CD4-positive, alpha-beta memory T cell (primary cell): ENCODE measurements at regions not wholly inside any gene's neighbourhood (a gene's known extent, or its start where the extent isn't known, plus 50 kb on each side); places are given as distances from the start of the nearest gene placed in this dataset.

ENCODE experiments used
- CTCF ChIA-PET: fragments of 350-600 bp; sonication (Branson Sonifier 250); formaldehyde crosslinking; loops from one replicate; lab custom pipeline; 2021; ENCODE audit warnings: inconsistent platforms; ENCODE audit not compliant: partially characterized antibody; lab: Charles Lee
- POLR2A ChIA-PET: fragments of 350-600 bp; sonication (Branson Sonifier 250); formaldehyde crosslinking; loops from one replicate; lab custom pipeline; 2021; ENCODE audit not compliant: partially characterized antibody; lab: Charles Lee
- DNase-seq, 5 donors: peaks; one replicate each; pipeline versions ENCODE4 v3.0.0 to v3.0.0-alpha.2; 2020 to 2022; ENCODE audit warnings: mixed read lengths in 1 of 5
- H3K27ac ChIP-seq: one replicate; pipeline ENCODE4 v1.7.0; 2013; ENCODE audit warnings: low read depth, low read length
- H3K27me3 ChIP-seq: 2 replicates; pipeline ENCODE4 v1.7.0; 2013; ENCODE audit warnings: mild to moderate bottlenecking, low read length, moderate library complexity; ENCODE audit not compliant: insufficient read depth
- H3K36me3 ChIP-seq: 2 replicates; pipeline ENCODE4 v1.7.0; 2013; ENCODE audit warnings: mild to moderate bottlenecking, low read length, moderate library complexity; ENCODE audit not compliant: insufficient read depth
- H3K4me1 ChIP-seq: 2 replicates; pipeline ENCODE4 v1.7.0; 2013; ENCODE audit warnings: mild to moderate bottlenecking, low read length, moderate library complexity; ENCODE audit not compliant: insufficient read depth
- H3K4me3 ChIP-seq, 2 donors: one replicate each; pipeline ENCODE4 v1.7.0; 2013; ENCODE audit warnings: low read length in 2 of 2, mild to moderate bottlenecking in 1 of 2
- H3K9me3 ChIP-seq, 2 donors: one replicate each; pipeline ENCODE4 v1.7.0; 2013; ENCODE audit warnings: low read length in 2 of 2, control low read depth in 1 of 2; ENCODE audit not compliant: control insufficient read depth in 1 of 2
- H3K27ac Mint-ChIP-seq, 7 donors: one replicate each; pipeline ENCODE4 v1.8.0; 2020 to 2021; ENCODE audit warnings: mixed read lengths in 7 of 7, mild to moderate bottlenecking in 6 of 7, inconsistent platforms in 3 of 7, moderate library complexity in 3 of 7
- H3K27me3 Mint-ChIP-seq, 2 donors: one replicate each; pipeline ENCODE4 v1.8.0; 2020 to 2021; ENCODE audit warnings: mixed read lengths in 2 of 2
- H3K36me3 Mint-ChIP-seq, 2 donors: one replicate each; pipeline ENCODE4 v1.8.0; 2020 to 2021; ENCODE audit warnings: mixed read lengths in 2 of 2, inconsistent platforms in 1 of 2, mild to moderate bottlenecking in 1 of 2
- H3K4me1 Mint-ChIP-seq, 4 donors: one replicate each; pipeline ENCODE4 v1.8.0; 2020 to 2021; ENCODE audit warnings: mixed read lengths in 4 of 4, mild to moderate bottlenecking in 1 of 4
- H3K4me3 Mint-ChIP-seq, 8 donors: one replicate each; pipeline ENCODE4 v1.8.0; 2020 to 2021; ENCODE audit warnings: mixed read lengths in 8 of 8, mild to moderate bottlenecking in 7 of 8, moderate library complexity in 6 of 8, inconsistent platforms in 3 of 8
- H3K9me3 Mint-ChIP-seq, 8 donors: one replicate each; pipeline ENCODE4 v1.8.0; 2020 to 2021; ENCODE audit warnings: mixed read lengths in 8 of 8, mild to moderate bottlenecking in 5 of 8, inconsistent platforms in 3 of 8, moderate library complexity in 1 of 8
- intact Hi-C: fragments of 100-400 bp; cut with micrococcal nuclease; formaldehyde crosslinking; loops from one replicate; pipeline ENCODE4 v1.15.1; 2023

GRCh38 chr13:90020536-90021070 is 1326.9 kb upstream of the MIR17HG start:
- Histone ChIP-seq H3K9me3 (peaks cover 0 to 2% of the 10 kb centered on the region in 2 donors), H3K4me3 (no peak overlapping the region), H3K27me3 (no peaks in the 10 kb centered on the region), H3K4me1 (no peaks in the 10 kb centered on the region), H3K27ac (no peak overlapping the region), H3K36me3 (no peaks in the 10 kb centered on the region)
- DNase-seq, result no peak
- Mint-ChIP-seq H3K4me3 (no peak overlapping the region), H3K4me1 (no peaks in the 10 kb centered on the region), H3K36me3 (no peaks in the 10 kb centered on the region), H3K9me3 (peaks cover 0 to 12% (median 5%) of the 10 kb centered on the region in 8 donors), H3K27ac (no peak overlapping the region), H3K27me3 (no peaks in the 10 kb centered on the region)
- intact Hi-C loops, result no loop called here
- ChIA-PET CTCF (no interaction called here), POLR2A (no interaction called here)

DNA sequence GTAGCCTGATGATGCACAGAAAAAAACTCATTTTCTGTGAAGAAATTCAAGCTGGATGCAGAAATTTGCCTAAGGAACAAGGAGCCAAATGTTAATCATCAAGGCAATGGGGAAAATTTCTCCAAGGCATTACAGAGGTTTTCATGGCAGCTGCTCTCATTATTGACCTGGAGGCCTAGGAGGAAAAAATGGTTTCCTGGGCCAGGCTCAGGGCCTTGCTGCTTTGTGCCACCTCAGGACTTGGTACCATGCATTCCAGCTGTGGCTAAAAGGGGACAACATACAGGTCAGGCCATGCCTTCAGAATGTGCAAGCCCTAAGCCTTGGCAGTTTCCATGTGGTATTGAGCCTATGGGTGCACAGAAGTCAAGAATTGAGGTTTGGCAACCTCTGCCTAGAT is 1320.1 kb upstream of the MIR17HG start:
- Histone ChIP-seq H3K36me3 (no peaks in the 10 kb centered on the region), H3K27me3 (no peaks in the 10 kb centered on the region), H3K9me3 (peaks cover 0 to 12% of the 10 kb centered on the region in 2 donors), H3K4me1 (no peaks in the 10 kb centered on the region), H3K27ac (no peak overlapping the region), H3K4me3 (no peak overlapping the region)
- no peak for DNase-seq
- peaks cover 0 to 1% of the 10 kb centered on the region in 2 donors for H3K36me3 Mint-ChIP-seq
- ChIA-PET CTCF (no interaction called here), POLR2A (no interaction called here)
- no peak overlapping the region for H3K27ac Mint-ChIP-seq
- no peaks in the 10 kb centered on the region for H3K4me1 Mint-ChIP-seq
- H3K4me3 Mint-ChIP-seq, result no peak overlapping the region
- H3K27me3 Mint-ChIP-seq, result no peaks in the 10 kb centered on the region
- intact Hi-C loops, result no loop called here
- H3K9me3 Mint-ChIP-seq, result peaks cover 0 to 24% (median 19%) of the 10 kb centered on the region in 8 donors

DNA sequence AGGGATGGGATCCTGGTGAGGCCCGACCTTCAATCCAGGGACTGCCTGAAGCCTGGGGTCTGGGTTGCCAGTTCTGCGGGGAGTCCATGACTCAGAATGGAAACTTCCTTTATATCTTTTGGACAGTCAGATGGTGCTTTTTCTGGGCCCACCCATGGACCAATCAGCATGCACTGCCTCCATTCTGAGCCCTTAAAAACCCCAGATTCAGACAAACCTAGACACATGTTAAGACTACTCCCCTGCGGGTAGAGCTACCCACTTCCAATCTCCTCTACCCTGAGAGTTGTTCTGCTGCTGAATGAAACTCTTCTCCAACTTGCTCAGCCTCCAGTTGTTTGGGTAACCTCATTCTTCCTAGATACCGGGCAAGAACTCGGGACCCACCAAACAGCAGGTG is 1315.2 kb upstream of the MIR17HG start:
- H3K27me3 ChIP-seq, result no peaks in the 10 kb centered on the region
- H3K27ac Mint-ChIP-seq, result no peak overlapping the region
- H3K4me3 ChIP-seq, result no peak overlapping the region
- DNase-seq, result no peak
- H3K36me3 Mint-ChIP-seq, result no peaks in the 10 kb centered on the region
- ChIA-PET POLR2A (no interaction called here), CTCF (no interaction called here)
- H3K4me1 ChIP-seq, result no peaks in the 10 kb centered on the region
- peaks cover 0 to 7% of the 10 kb centered on the region in 2 donors for H3K9me3 ChIP-seq
- intact Hi-C loops, result no loop called here
- peaks cover 0 to 20% (median 11%) of the 10 kb centered on the region in 8 donors for H3K9me3 Mint-ChIP-seq
- no peaks in the 10 kb centered on the region for H3K4me1 Mint-ChIP-seq
- H3K4me3 Mint-ChIP-seq, result no peak overlapping the region
- H3K27ac ChIP-seq, result no peak overlapping the region
- no peaks in the 10 kb centered on the region for H3K36me3 ChIP-seq
- no peaks in the 10 kb centered on the region for H3K27me3 Mint-ChIP-seq

GRCh38 chr13:90032841-90033493 is 1314.5 kb upstream of the MIR17HG start:
- ChIA-PET POLR2A (no interaction called here), CTCF (no interaction called here)
- no peak overlapping the region for H3K27ac Mint-ChIP-seq

GRCh38 chr13:90039516-90039915 is 1308.0 kb upstream of the MIR17HG start:
- Mint-ChIP-seq H3K27ac (no peak overlapping the region), H3K27me3 (no peaks in the 10 kb centered on the region), H3K4me1 (no peaks in the 10 kb centered on the region), H3K36me3 (no peaks in the 10 kb centered on the region), H3K4me3 (no peak overlapping the region), H3K9me3 (peaks cover 0 to 10% (median 5%) of the 10 kb centered on the region in 8 donors)
- Histone ChIP-seq H3K9me3 (no peaks in the 10 kb centered on the region), H3K27me3 (no peaks in the 10 kb centered on the region), H3K36me3 (no peaks in the 10 kb centered on the region), H3K4me1 (no peaks in the 10 kb centered on the region), H3K4me3 (no peak overlapping the region), H3K27ac (no peak overlapping the region)
- intact Hi-C loops, result no loop called here
- ChIA-PET CTCF (no interaction called here), POLR2A (no interaction called here)
- no peak for DNase-seq

More at GRCh38 chr13:90032841-90033493, 1314.5 kb upstream of the MIR17HG start:
- no peak overlapping the region for H3K4me3 Mint-ChIP-seq
- no peaks in the 10 kb centered on the region for H3K27me3 Mint-ChIP-seq
- peaks cover 0 to 20% (median 12%) of the 10 kb centered on the region in 8 donors for H3K9me3 Mint-ChIP-seq
- Histone ChIP-seq H3K27me3 (no peaks in the 10 kb centered on the region), H3K4me1 (no peaks in the 10 kb centered on the region), H3K9me3 (peaks cover 0 to 7% of the 10 kb centered on the region in 2 donors), H3K4me3 (no peak overlapping the region), H3K36me3 (no peaks in the 10 kb centered on the region), H3K27ac (no peak overlapping the region)
- intact Hi-C loops, result no loop called here
- no peaks in the 10 kb centered on the region for H3K36me3 Mint-ChIP-seq
- H3K4me1 Mint-ChIP-seq, result no peaks in the 10 kb centered on the region
- DNase-seq, result no peak

DNA sequence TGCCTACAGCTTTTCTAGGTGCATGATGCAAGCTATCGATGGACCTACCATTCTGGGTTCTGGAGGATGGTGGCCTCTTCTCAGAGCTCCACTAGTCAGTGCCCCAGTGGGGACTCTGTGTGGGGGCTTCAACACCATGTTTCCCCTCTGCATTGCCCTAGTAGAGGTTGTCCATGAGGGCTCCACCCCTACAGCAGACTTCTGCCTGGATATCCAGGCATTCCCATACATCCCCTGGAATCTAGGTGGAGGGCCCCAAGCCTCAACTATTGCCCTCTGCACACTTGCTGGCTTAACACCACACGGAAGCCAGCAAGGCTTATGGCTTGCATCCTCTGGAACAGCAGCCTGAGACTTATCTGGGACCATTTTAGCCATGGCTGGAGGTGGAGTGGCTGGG is 1299.9 kb upstream of the MIR17HG start:
- Mint-ChIP-seq H3K27ac (no peak overlapping the region), H3K4me3 (no peak overlapping the region), H3K27me3 (no peaks in the 10 kb centered on the region), H3K36me3 (no peaks in the 10 kb centered on the region), H3K9me3 (peaks cover 2 to 30% (median 12%) of the 10 kb centered on the region in 8 donors), H3K4me1 (no peaks in the 10 kb centered on the region)
- Histone ChIP-seq H3K4me1 (no peaks in the 10 kb centered on the region), H3K27ac (no peak overlapping the region), H3K36me3 (no peaks in the 10 kb centered on the region), H3K9me3 (no peaks in the 10 kb centered on the region), H3K4me3 (no peak overlapping the region), H3K27me3 (no peaks in the 10 kb centered on the region)
- CTCF ChIA-PET, result no interaction called here
- no peak for DNase-seq
- POLR2A ChIA-PET, result no interaction called here
- intact Hi-C loops, result no loop called here

DNA sequence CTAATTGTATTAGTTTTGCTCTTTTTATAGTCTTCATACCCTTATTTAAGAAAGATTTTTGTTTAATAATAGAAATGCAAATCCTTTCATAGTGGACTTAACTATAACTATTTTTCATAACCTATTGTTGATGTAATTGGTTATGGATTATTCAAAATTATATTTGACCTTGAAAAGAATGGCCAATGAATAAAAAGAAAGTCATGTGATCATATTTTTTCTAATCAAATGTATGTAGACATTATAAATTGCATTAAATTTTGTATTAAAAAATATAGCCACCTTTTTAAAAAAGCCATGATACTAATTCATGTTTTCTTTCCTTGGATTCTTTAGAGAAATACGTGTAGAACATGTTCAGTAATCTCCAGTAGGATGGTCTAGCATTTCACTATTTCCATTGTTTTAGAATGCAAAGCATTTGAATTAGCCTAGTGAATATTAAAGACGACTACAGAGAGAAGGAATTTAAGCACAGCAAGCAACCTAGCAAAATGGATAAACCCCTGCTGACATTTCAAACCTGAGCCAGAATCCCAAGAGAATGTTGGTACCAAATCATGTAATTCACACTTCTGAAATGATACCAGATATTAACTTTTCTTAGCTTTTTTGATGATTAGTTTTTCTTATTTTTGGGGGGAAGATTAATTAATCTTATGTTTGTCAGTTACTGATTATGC is 1297.4 kb upstream of the MIR17HG start:
- Histone ChIP-seq H3K4me3 (no peak overlapping the region), H3K9me3 (no peaks in the 10 kb centered on the region), H3K27me3 (no peaks in the 10 kb centered on the region), H3K4me1 (no peaks in the 10 kb centered on the region), H3K27ac (no peak overlapping the region), H3K36me3 (no peaks in the 10 kb centered on the region)
- Mint-ChIP-seq H3K27ac (no peak overlapping the region), H3K27me3 (no peaks in the 10 kb centered on the region), H3K4me1 (no peaks in the 10 kb centered on the region), H3K36me3 (no peaks in the 10 kb centered on the region), H3K9me3 (peaks cover 0 to 30% (median 12%) of the 10 kb centered on the region in 8 donors), H3K4me3 (no peak overlapping the region)
- intact Hi-C loops, result no loop called here
- POLR2A ChIA-PET, result no interaction called here
- no peak for DNase-seq
- CTCF ChIA-PET, result no interaction called here
